Pancreas (tissue), 10 donors: ENCODE measurements at regions not wholly inside any gene's neighbourhood (a gene's known extent, or its start where the extent isn't known, plus 50 kb on each side); places are given as distances from the start of the nearest gene placed in this dataset.

Experiments used
- ATAC-seq, 4 donors: fragments of 200-7000 bp; cut with Tn5 transposase; one replicate each; pipeline versions ENCODE4 v1.8.0 to v1.9.1; 2020; ENCODE audit warnings: mild to moderate bottlenecking in 4 of 4, moderate library complexity in 4 of 4
- DNase-seq, 6 donors: peaks; one replicate each; pipeline ENCODE4 v3.0.0-alpha.2; 2020
- FAIRE-seq: peaks from 2 replicates; lab custom pipeline; 2012; peaks lifted over from hg19 to GRCh38; lab: Jason Lieb, UNC
- H3K27ac ChIP-seq, 4 donors: fragments of 200-600 bp; sonication (generic); 1 replicate in 3 of 4; 2 replicates in 1 of 4; pipeline versions ENCODE4 v1.5.0 to v1.8.0; 2020
- H3K27me3 ChIP-seq, 4 donors: fragments of 200-600 bp; one replicate each; pipeline ENCODE4 v1.8.0; 2021
- H3K36me3 ChIP-seq, 3 donors: fragments of 200-600 bp; sonication (generic) in 1 of 3; one replicate each; pipeline versions ENCODE4 v1.5.0 to v1.8.0; 2020 to 2021
- H3K4me1 ChIP-seq, 3 donors: fragments of 200-600 bp; one replicate each; pipeline ENCODE4 v1.8.0; 2021
- H3K4me3 ChIP-seq, 4 donors: fragments of 200-600 bp; sonication (generic) in 2 of 4; one replicate each; pipeline versions ENCODE4 v1.5.0 to v1.8.0; 2020 to 2021
- H3K9me3 ChIP-seq, 4 donors: fragments of 200-600 bp; one replicate each; pipeline ENCODE4 v1.8.0; 2021
- CTCF ChIP-seq, 4 donors: fragments of 200-600 bp; sonication (generic) in 3 of 4; IDR thresholded peaks; one replicate each; pipeline versions ENCODE4 v1.5.0 to v1.8.0; 2021; ENCODE audit warnings: antibody characterized with exemption in 4 of 4
- WGBS, 2 donors: extraction: QIAGEN DNeasy Blood & Tissue Kit; methylation state at CpG; one replicate each; pipeline ENCODE4 v1.1.7; 2013; 5-methylcytosine and 5-hydroxymethylcytosine counted together
- intact Hi-C, 3 donors: fragments of 100-400 bp; cut with DNase I; formaldehyde crosslinking; loops; one replicate each; pipeline versions ENCODE4 v1.11.1 to v1.14.2; 2022
- donor health status: healthy with polysubstance abuse.
- donor health status: DM: no; HTN: no; CAD: no; lungs with moderate emphysema.
- donor health status: DM: no; HTN: no; CAD: no.
- donor health status: control.
- donor health status: control.
- donor health status: Bipolar disorder and iron deficiency.
- donor health status: DM: yes; HTN: yes; CAD: no.
- donor health status: DM: no; HTN: no; CAD: no.
- donor health status: DM: no; HTN: no; CAD: no.
- donor health status: DM: yes; HTN: yes; CAD: no.

- intact Hi-C loops: no loop called here
- no peak for DNase-seq
Measured at GRCh38 chr9:84563691-84564090, 105.8 kb upstream of the NTRK2 start.

GRCh38 chr9:84567805-84568204 is 101.7 kb upstream of the NTRK2 start:
- no peak for TF ChIP-seq CTCF (IDR thresholded peaks at IDR 0.05)
- H3K4me3 ChIP-seq: no peak overlapping the region
- no peak overlapping the region for H3K27ac ChIP-seq
- H3K27me3 ChIP-seq: no peaks in the 10 kb centered on the region
- intact Hi-C loops: no loop called here
- H3K36me3 ChIP-seq: no peaks in the 10 kb centered on the region
- WGBS, 2 donors: 42 to 57% methylated on average over 1 of the region's 1 CpG
- H3K9me3 ChIP-seq: no peaks in the 10 kb centered on the region
- FAIRE-seq (no peak), ATAC-seq (no peak), DNase-seq (no peak)
- no peaks in the 10 kb centered on the region for H3K4me1 ChIP-seq

More at GRCh38 chr9:84563691-84564090, 105.8 kb upstream of the NTRK2 start:
- no peaks in the 10 kb centered on the region for H3K27me3 ChIP-seq
- no peak for FAIRE-seq
- H3K4me1 ChIP-seq: no peaks in the 10 kb centered on the region
- TF ChIP-seq CTCF (IDR thresholded peaks at IDR 0.05): no peak
- no peaks in the 10 kb centered on the region for H3K36me3 ChIP-seq
- no peaks in the 10 kb centered on the region for H3K9me3 ChIP-seq
- no peak overlapping the region for H3K27ac ChIP-seq
- ATAC-seq: no peak
- H3K4me3 ChIP-seq: no peak overlapping the region

GRCh38 chr9:84570482-84571154 is 98.9 kb upstream of the NTRK2 start:
- FAIRE-seq (no peak), ATAC-seq (no peak), DNase-seq (no peak)
- H3K36me3 ChIP-seq: no peaks in the 10 kb centered on the region
- H3K27ac ChIP-seq: no peak overlapping the region
- no peaks in the 10 kb centered on the region for H3K4me1 ChIP-seq
- 69 to 77% methylated on average over 2 of the region's 2 CpGs for WGBS, 2 donors
- no peak overlapping the region for H3K4me3 ChIP-seq
- TF ChIP-seq CTCF (IDR thresholded peaks at IDR 0.05): no peak
- H3K27me3 ChIP-seq: no peaks in the 10 kb centered on the region
- no peaks in the 10 kb centered on the region for H3K9me3 ChIP-seq
- intact Hi-C loops: no loop called here

- Histone ChIP-seq H3K27ac (no peak overlapping the region), H3K9me3 (no peaks in the 10 kb centered on the region), H3K4me1 (no peaks in the 10 kb centered on the region), H3K4me3 (no peak overlapping the region), H3K36me3 (no peaks in the 10 kb centered on the region), H3K27me3 (no peaks in the 10 kb centered on the region)
- WGBS, 2 donors: 46 to 54% methylated on average over 4 of the region's 4 CpGs
- no peak for DNase-seq
- no peak for FAIRE-seq
- intact Hi-C loops: no loop called here
- TF ChIP-seq CTCF (IDR thresholded peaks at IDR 0.05): no peak
- ATAC-seq: no peak
Measured at GRCh38 chr9:84573083-84573482, 96.4 kb upstream of the NTRK2 start.

- no peaks in the 10 kb centered on the region for H3K4me1 ChIP-seq
- no peak overlapping the region for H3K27ac ChIP-seq
- H3K27me3 ChIP-seq: no peaks in the 10 kb centered on the region
- intact Hi-C loops: no loop called here
- WGBS, 2 donors: 72 to 81% methylated on average over 4 of the region's 4 CpGs
- no peak overlapping the region for H3K4me3 ChIP-seq
- TF ChIP-seq CTCF (IDR thresholded peaks at IDR 0.05): no peak
- no peaks in the 10 kb centered on the region for H3K36me3 ChIP-seq
- no peak for ATAC-seq
- no peaks in the 10 kb centered on the region for H3K9me3 ChIP-seq
- no peak for FAIRE-seq
- no peak for DNase-seq
Measured at GRCh38 chr9:84575705-84576104, 93.8 kb upstream of the NTRK2 start.
